Hepatocyte (in vitro differentiated cells): ENCODE measurements at regions not wholly inside any gene's neighbourhood (a gene's known extent, or its start where the extent isn't known, plus 50 kb on each side); places are given as distances from the start of the nearest gene placed in this dataset.

Experiments
- CTCF ChIP-seq: fragments of 200-600 bp; sonication (generic); IDR thresholded peaks from 2 replicates; pipeline ENCODE4 v1.5.1; 2016; ENCODE audit warnings: antibody characterized with exemption, mild to moderate bottlenecking; ENCODE audit not compliant: poor library complexity
- EZH2 ChIP-seq: fragments of 200-600 bp; sonication (generic); IDR thresholded peaks from 2 replicates; pipeline ENCODE4 v1.6.1; 2016; ENCODE audit warnings: antibody characterized with exemption, mild to moderate bottlenecking, borderline replicate concordance
- EZH2phosphoT487 ChIP-seq: fragments of 200-600 bp; sonication (generic); IDR thresholded peaks from one replicate; pipeline ENCODE4 v1.6.1; 2018; ENCODE audit warnings: antibody characterized with exemption, mild to moderate bottlenecking, low read depth, moderate library complexity; ENCODE audit not compliant: unreplicated experiment, severe bottlenecking

GRCh38 chr2:117401582-117401981, 412.9 kb upstream of the DDX18 start:
- TF ChIP-seq CTCF (no peak), EZH2 (no peak), EZH2phosphoT487 (no peak)
